ENCODE measurements at regions not wholly inside any gene's neighbourhood (a gene's known extent, or its start where the extent isn't known, plus 50 kb on each side); places are given as distances from the start of the nearest gene placed in this dataset.

DNA sequence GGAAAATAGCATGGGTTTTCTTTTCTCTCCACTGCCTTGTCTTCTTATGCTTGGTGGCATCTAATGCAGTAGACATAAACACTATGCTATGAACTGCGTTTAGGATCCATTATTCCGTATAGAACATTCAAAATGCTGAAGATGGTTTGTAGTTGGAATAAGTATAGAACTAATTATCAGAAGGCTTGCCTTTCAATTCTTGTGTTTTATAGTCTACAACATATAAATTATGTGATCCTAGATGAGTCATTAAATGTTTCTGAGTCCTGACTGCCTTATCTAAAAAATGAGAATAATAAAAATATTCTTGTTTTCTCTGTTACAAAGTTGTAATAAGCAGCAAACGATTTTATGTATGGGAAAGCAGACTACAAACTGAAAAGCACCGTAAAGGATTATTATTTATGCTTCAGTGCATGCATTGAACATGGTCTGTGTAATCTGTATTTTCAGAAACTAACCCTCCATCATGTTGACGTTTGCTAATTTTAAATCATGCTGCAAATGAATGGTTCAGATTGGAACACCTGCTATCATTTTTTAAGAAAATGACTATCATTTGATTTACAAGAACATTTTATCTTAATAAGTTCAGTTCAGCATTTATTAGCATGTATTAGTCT, 335.9 kb upstream of the AADAT start:
- TF ChIP-seq, protein P1, sequence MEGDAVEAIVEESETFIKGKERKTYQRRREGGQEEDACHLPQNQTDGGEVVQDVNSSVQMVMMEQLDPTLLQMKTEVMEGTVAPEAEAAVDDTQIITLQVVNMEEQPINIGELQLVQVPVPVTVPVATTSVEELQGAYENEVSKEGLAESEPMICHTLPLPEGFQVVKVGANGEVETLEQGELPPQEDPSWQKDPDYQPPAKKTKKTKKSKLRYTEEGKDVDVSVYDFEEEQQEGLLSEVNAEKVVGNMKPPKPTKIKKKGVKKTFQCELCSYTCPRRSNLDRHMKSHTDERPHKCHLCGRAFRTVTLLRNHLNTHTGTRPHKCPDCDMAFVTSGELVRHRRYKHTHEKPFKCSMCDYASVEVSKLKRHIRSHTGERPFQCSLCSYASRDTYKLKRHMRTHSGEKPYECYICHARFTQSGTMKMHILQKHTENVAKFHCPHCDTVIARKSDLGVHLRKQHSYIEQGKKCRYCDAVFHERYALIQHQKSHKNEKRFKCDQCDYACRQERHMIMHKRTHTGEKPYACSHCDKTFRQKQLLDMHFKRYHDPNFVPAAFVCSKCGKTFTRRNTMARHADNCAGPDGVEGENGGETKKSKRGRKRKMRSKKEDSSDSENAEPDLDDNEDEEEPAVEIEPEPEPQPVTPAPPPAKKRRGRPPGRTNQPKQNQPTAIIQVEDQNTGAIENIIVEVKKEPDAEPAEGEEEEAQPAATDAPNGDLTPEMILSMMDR (IDR thresholded peaks at IDR 0.05): no peak
- TF ChIP-seq POLR2A (IDR thresholded peaks at IDR 0.05) (no peak), POLR2AphosphoS5 (IDR thresholded peaks at IDR 0.05; ENCODE audit: insufficient read depth in 1 of 2, low read depth in 1 of 2) (no peak)
